HCT116 (cell line): ENCODE measurements at regions not wholly inside any gene's neighbourhood (a gene's known extent, or its start where the extent isn't known, plus 50 kb on each side); places are given as distances from the start of the nearest gene placed in this dataset.

Source experiments
- ATAC-seq: fragments of 200-7000 bp; cut with Tn5 transposase; 2 replicates; pipeline ENCODE4 v1.9.1; 2020; ENCODE audit warnings: mild to moderate bottlenecking, moderate library complexity
- BruUV-seq: library from RNA; stranded (reverse); fragments of 400-500 nt; replicated peaks from 2 replicates; lab custom pipeline; 2021; lab: Mats Ljungman, UMichigan
- CTCF ChIA-PET: fragments of 300-600 bp; sonication (Branson Sonifier 250); formaldehyde crosslinking; loops from one replicate; lab custom pipeline; 2021; ENCODE audit warnings: antibody characterized with exemption; lab: Charles Lee
- POLR2A ChIA-PET: fragments of 300-600, 350-600 bp; sonication (Branson Sonifier 250); formaldehyde crosslinking; loops from one replicate; lab custom pipeline; 2021; ENCODE audit warnings: antibody characterized with exemption; lab: Charles Lee
- RAD21 ChIA-PET, 2 experiments: fragments of 300-600 bp; sonication (Branson Sonifier 250); formaldehyde crosslinking; loops; one replicate each; lab custom pipeline; 2023; ENCODE audit warnings: low total read pairs in 2 of 2; ENCODE audit not compliant: uncharacterized antibody in 2 of 2, unreplicated experiment in 2 of 2, low non-redundant PET in 1 of 2; lab: Charles Lee
- DNase-seq: peaks from one replicate; pipeline ENCODE4 v3.0.0-alpha.2; 2010; ENCODE audit warnings: low read depth, low spot score
- H2AFZ ChIP-seq: fragments of 200-600 bp; shearing (Covaris generic), sonication (generic); 2 replicates; pipeline ENCODE4 v1.6.1; 2017; ENCODE audit warnings: low read depth, mixed run types, mixed read lengths, antibody characterized with exemption, low read length; ENCODE audit not compliant: poor library complexity, severe bottlenecking
- H3K27ac ChIP-seq: 2 replicates; pipeline ENCODE4 v1.5.1; 2012; ENCODE audit warnings: low read depth, low read length
- H3K27me3 ChIP-seq: fragments of 200-600 bp; sonication (generic); 2 replicates; pipeline ENCODE4 v1.6.1; 2016; ENCODE audit warnings: mixed run types, low read length, mixed read lengths; ENCODE audit not compliant: insufficient read depth
- H3K36me3 ChIP-seq, 2 experiments: fragments of 200-500 bp in 1 of 2; fragments of 200-600 bp in 1 of 2; sonication (Bioruptor generic) in 1 of 2; sonication (generic) in 1 of 2; 2 replicates each; pipeline versions ENCODE4 v1.5.1 to v1.6.1; 2014 to 2016; ENCODE audit warnings: low read length in 2 of 2, inconsistent platforms in 1 of 2, mixed read lengths in 1 of 2, mixed run types in 1 of 2; ENCODE audit not compliant: insufficient read depth in 2 of 2, control insufficient read depth in 1 of 2
- H3K4me1 ChIP-seq, 2 experiments: fragments of 200-600 bp in 1 of 2; sonication (generic) in 1 of 2; 2 replicates each; pipeline versions ENCODE4 v1.5.1 to v1.6.1; 2012 to 2017; ENCODE audit warnings: low read length in 2 of 2, inconsistent platforms in 1 of 2, mild to moderate bottlenecking in 1 of 2, mixed read lengths in 1 of 2, mixed run types in 1 of 2, moderate library complexity in 1 of 2; ENCODE audit not compliant: insufficient read depth in 2 of 2, control insufficient read depth in 1 of 2
- H3K4me2 ChIP-seq: fragments of 200-600 bp; sonication (generic); 2 replicates; pipeline ENCODE4 v1.6.1; 2017; ENCODE audit warnings: mixed run types, low read length, mixed read lengths
- H3K4me3 ChIP-seq, 2 experiments: fragments of 200-600 bp in 1 of 2; sonication (generic) in 1 of 2; replicated peaks in 1 of 2; 2 replicates each; pipeline ENCODE4 v1.5.1; 2011 to 2016; ENCODE audit warnings: low read length in 2 of 2, control low read depth in 1 of 2, low read depth in 1 of 2, mild to moderate bottlenecking in 1 of 2, mixed read lengths in 1 of 2, mixed run types in 1 of 2
- H3K79me2 ChIP-seq: fragments of 200-600 bp; sonication (generic); 2 replicates; pipeline ENCODE4 v1.6.1; 2017; ENCODE audit warnings: mild to moderate bottlenecking, mixed run types, low read length, moderate library complexity, mixed read lengths; ENCODE audit not compliant: insufficient read depth
- H3K9ac ChIP-seq: fragments of 200-600 bp; sonication (generic); 2 replicates; pipeline ENCODE4 v1.6.1; 2016; ENCODE audit warnings: low read length, mixed read lengths
- H3K9me2 ChIP-seq: fragments of 200-600 bp; sonication (generic), shearing (Covaris generic); 2 replicates; pipeline ENCODE4 v1.6.1; 2017; ENCODE audit warnings: mixed run types, mild to moderate bottlenecking, moderate library complexity; ENCODE audit not compliant: insufficient read depth
- H3K9me3 ChIP-seq, 2 experiments: fragments of 200-500 bp in 1 of 2; fragments of 200-600 bp in 1 of 2; sonication (Bioruptor generic) in 1 of 2; sonication (generic) in 1 of 2; 2 replicates each; pipeline ENCODE4 v1.6.1; 2014 to 2017; ENCODE audit warnings: low read length in 2 of 2, mixed read lengths in 2 of 2, inconsistent platforms in 1 of 2, low read depth in 1 of 2, mild to moderate bottlenecking in 1 of 2, mixed run types in 1 of 2, moderate library complexity in 1 of 2; ENCODE audit not compliant: control insufficient read depth in 1 of 2, insufficient read depth in 1 of 2
- H4K20me1 ChIP-seq: fragments of 200-600 bp; sonication (generic), shearing (Covaris generic); 2 replicates; pipeline ENCODE4 v1.6.1; 2017; ENCODE audit warnings: mixed run types, mild to moderate bottlenecking, moderate library complexity; ENCODE audit not compliant: insufficient read depth
- CEBPB ChIP-seq: IDR thresholded peaks from 2 replicates; pipeline ENCODE4 v1.6.1; 2012; ENCODE audit warnings: low read depth
- EGR1 ChIP-seq: IDR thresholded peaks from 2 replicates; pipeline ENCODE4 v1.6.1; 2012; ENCODE audit warnings: low read depth
- ELF1 ChIP-seq: IDR thresholded peaks from 2 replicates; pipeline ENCODE4 v1.6.1; 2012; ENCODE audit warnings: low read depth, borderline replicate concordance
- EZH2phosphoT487 ChIP-seq: fragments of 200-600 bp; IDR thresholded peaks from 2 replicates; pipeline ENCODE4 v1.6.1; 2018; ENCODE audit warnings: antibody characterized with exemption, borderline replicate concordance
- RAD21 ChIP-seq: IDR thresholded peaks from 2 replicates; pipeline ENCODE4 v1.6.1; 2012; ENCODE audit warnings: low read depth, mild to moderate bottlenecking
- SP1 ChIP-seq: IDR thresholded peaks from 2 replicates; pipeline ENCODE4 v1.6.1; 2012; ENCODE audit warnings: low read depth
- SRF ChIP-seq: IDR thresholded peaks from 2 replicates; pipeline ENCODE4 v1.6.1; 2012; ENCODE audit warnings: low read depth
- TCF7L2 ChIP-seq: IDR thresholded peaks from 2 replicates; pipeline ENCODE4 v1.7.0; 2011; ENCODE audit warnings: borderline replicate concordance, inconsistent platforms; ENCODE audit not compliant: insufficient read depth, insufficient read length; ENCODE audit errors: extremely low read depth
- YY1 ChIP-seq: IDR thresholded peaks from 2 replicates; pipeline ENCODE4 v1.6.1; 2011; ENCODE audit warnings: low read length, low read depth, moderate library complexity, mild to moderate bottlenecking; ENCODE audit not compliant: insufficient replicate concordance; ENCODE audit errors: extremely low read depth
- intact Hi-C: fragments of 100-400 bp; cut with micrococcal nuclease; formaldehyde crosslinking; loops from 2 replicates; pipeline ENCODE4 v1.10.0; 2022
- TF ChIP-seq, protein P1 (sequence below): IDR thresholded peaks from 2 replicates; pipeline ENCODE4 v1.6.1; 2012
- TF ChIP-seq, protein P2 (sequence below): IDR thresholded peaks from 2 replicates; pipeline ENCODE4 v1.6.1; 2012
- TF ChIP-seq, protein P3 (sequence below): IDR thresholded peaks from 2 replicates; pipeline ENCODE4 v1.6.1; 2012; ENCODE audit warnings: low read depth
- TF ChIP-seq, protein P4 (sequence below): IDR thresholded peaks from 2 replicates; pipeline ENCODE4 v1.6.1; 2011; ENCODE audit warnings: mild to moderate bottlenecking, low read length, moderate library complexity; ENCODE audit not compliant: insufficient replicate concordance; ENCODE audit errors: extremely low read depth

DNA sequence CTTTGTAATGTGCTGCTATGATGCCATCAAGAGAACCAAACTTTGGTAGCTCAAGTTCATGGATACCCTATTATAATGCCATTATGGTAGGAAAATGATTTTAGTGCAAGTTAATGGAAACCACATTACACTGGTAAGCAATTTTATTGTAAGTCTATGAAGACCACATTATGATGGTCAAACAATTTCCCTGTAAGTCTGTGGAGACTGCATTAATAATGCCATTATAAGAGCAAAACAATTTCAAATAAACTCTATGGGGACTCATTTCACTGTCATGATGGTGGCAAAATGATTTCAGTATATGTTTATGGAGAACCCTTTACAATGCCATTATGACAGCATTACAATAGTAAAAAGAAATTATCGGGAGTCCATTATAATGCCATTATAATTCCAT lies 602.0 kb upstream of the MEF2C start:
- ChIA-PET CTCF (no interaction called here), POLR2A (no interaction called here), RAD21 (no interaction called here)
- no peak for ATAC-seq
- H3K4me1 ChIP-seq: no peaks in the 10 kb centered on the region
- TF ChIP-seq ELF1 (no peak), YY1 (no peak), CEBPB (no peak), TCF7L2 (no peak), EZH2phosphoT487 (no peak)
- TF ChIP-seq, protein P1, sequence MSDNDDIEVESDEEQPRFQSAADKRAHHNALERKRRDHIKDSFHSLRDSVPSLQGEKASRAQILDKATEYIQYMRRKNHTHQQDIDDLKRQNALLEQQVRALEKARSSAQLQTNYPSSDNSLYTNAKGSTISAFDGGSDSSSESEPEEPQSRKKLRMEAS: no peak
- H3K9ac ChIP-seq: no peak overlapping the region
- no peaks in the 10 kb centered on the region; the same call in 1 of the 2 replicates for H3K9me2 ChIP-seq
- no peak overlapping the region for H3K27ac ChIP-seq
- no peak overlapping the region for H3K4me3 ChIP-seq
- H3K9me3 ChIP-seq: no peaks in the 10 kb centered on the region
- H3K4me2 ChIP-seq: no peak overlapping the region
- no peak overlapping the region for H2AFZ ChIP-seq
- H4K20me1 ChIP-seq: no peaks in the 10 kb centered on the region
- no TSS peak for BruUV-seq
- H3K36me3 ChIP-seq: no peaks in the 10 kb centered on the region
- DNase-seq: no peak
- intact Hi-C loops: no loop called here
- no peaks in the 10 kb centered on the region for H3K79me2 ChIP-seq
- no peaks in the 10 kb centered on the region for H3K27me3 ChIP-seq

DNA sequence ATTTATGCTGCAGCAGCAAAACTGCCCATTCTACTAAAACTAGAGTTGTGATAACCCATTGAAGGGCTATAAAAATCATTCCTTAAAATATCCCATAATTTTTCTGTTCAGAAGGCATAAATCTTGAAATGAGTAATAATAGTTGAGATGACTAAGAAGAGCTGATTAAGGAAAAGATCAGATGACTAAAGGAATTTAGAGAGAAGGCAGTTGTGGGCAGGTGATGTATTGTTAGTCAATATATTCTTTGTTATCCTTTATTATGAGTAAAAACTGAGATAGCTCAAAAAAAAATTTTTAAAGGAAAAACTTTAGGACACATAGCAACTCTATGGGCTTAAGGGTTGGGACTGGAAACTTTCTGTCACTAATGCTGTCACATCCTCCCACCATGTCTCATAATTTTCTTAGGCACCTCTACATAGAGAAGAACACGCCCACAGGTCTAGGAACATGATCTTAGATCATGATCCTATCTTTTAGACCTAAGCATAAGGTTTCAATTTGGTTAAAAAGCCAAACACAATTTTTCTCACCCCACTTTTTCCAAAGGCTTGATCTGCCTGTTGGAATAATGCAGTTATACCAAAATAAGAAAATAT lies 597.5 kb upstream of the MEF2C start:
- Histone ChIP-seq H2AFZ (no peak overlapping the region), H4K20me1 (no peaks in the 10 kb centered on the region), H3K4me1 (no peaks in the 10 kb centered on the region), H3K9ac (no peak overlapping the region), H3K79me2 (no peaks in the 10 kb centered on the region), H3K27ac (no peak overlapping the region), H3K4me3 (no peak overlapping the region), H3K4me2 (no peak overlapping the region), H3K36me3 (no peaks in the 10 kb centered on the region), H3K9me3 (no peaks in the 10 kb centered on the region), H3K9me2 (no peaks in the 10 kb centered on the region), H3K27me3 (no peaks in the 10 kb centered on the region)
- no peak for ATAC-seq
- ChIA-PET POLR2A (no interaction called here), RAD21 (no interaction called here), CTCF (no interaction called here)
- DNase-seq: no peak
- BruUV-seq: no TSS peak
- intact Hi-C loops: no loop called here
- TF ChIP-seq YY1 (no peak), EGR1 (no peak), EZH2phosphoT487 (no peak), RAD21 (no peak), SP1 (no peak), SRF (no peak)
- TF ChIP-seq, protein P2, sequence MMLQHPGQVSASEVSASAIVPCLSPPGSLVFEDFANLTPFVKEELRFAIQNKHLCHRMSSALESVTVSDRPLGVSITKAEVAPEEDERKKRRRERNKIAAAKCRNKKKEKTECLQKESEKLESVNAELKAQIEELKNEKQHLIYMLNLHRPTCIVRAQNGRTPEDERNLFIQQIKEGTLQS: no peak
- TF ChIP-seq, protein P3, sequence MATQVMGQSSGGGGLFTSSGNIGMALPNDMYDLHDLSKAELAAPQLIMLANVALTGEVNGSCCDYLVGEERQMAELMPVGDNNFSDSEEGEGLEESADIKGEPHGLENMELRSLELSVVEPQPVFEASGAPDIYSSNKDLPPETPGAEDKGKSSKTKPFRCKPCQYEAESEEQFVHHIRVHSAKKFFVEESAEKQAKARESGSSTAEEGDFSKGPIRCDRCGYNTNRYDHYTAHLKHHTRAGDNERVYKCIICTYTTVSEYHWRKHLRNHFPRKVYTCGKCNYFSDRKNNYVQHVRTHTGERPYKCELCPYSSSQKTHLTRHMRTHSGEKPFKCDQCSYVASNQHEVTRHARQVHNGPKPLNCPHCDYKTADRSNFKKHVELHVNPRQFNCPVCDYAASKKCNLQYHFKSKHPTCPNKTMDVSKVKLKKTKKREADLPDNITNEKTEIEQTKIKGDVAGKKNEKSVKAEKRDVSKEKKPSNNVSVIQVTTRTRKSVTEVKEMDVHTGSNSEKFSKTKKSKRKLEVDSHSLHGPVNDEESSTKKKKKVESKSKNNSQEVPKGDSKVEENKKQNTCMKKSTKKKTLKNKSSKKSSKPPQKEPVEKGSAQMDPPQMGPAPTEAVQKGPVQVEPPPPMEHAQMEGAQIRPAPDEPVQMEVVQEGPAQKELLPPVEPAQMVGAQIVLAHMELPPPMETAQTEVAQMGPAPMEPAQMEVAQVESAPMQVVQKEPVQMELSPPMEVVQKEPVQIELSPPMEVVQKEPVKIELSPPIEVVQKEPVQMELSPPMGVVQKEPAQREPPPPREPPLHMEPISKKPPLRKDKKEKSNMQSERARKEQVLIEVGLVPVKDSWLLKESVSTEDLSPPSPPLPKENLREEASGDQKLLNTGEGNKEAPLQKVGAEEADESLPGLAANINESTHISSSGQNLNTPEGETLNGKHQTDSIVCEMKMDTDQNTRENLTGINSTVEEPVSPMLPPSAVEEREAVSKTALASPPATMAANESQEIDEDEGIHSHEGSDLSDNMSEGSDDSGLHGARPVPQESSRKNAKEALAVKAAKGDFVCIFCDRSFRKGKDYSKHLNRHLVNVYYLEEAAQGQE: no peak
- TF ChIP-seq, protein P4, sequence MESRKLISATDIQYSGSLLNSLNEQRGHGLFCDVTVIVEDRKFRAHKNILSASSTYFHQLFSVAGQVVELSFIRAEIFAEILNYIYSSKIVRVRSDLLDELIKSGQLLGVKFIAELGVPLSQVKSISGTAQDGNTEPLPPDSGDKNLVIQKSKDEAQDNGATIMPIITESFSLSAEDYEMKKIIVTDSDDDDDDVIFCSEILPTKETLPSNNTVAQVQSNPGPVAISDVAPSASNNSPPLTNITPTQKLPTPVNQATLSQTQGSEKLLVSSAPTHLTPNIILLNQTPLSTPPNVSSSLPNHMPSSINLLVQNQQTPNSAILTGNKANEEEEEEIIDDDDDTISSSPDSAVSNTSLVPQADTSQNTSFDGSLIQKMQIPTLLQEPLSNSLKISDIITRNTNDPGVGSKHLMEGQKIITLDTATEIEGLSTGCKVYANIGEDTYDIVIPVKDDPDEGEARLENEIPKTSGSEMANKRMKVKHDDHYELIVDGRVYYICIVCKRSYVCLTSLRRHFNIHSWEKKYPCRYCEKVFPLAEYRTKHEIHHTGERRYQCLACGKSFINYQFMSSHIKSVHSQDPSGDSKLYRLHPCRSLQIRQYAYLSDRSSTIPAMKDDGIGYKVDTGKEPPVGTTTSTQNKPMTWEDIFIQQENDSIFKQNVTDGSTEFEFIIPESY: no peak
